Lower lobe of right lung (tissue), 2 donors: ENCODE measurements at regions not wholly inside any gene's neighbourhood (a gene's known extent, or its start where the extent isn't known, plus 50 kb on each side); places are given as distances from the start of the nearest gene placed in this dataset.

ENCODE experiments used
- ATAC-seq, 2 donors: fragments of 200-7000 bp; cut with Tn5 transposase; one replicate each; pipeline ENCODE4 v1.9.1; 2020 to 2022; ENCODE audit warnings: mild to moderate bottlenecking in 2 of 2, moderate library complexity in 2 of 2
- DNase-seq: peaks from one replicate; pipeline ENCODE4 v3.0.0-alpha.2; 2020
- H3K27ac ChIP-seq: fragments of 200-600 bp; one replicate; pipeline ENCODE4 v1.8.0; 2022
- H3K27me3 ChIP-seq: fragments of 200-600 bp; one replicate; pipeline ENCODE4 v1.8.0; 2022; ENCODE audit warnings: low read depth
- H3K36me3 ChIP-seq: fragments of 200-600 bp; one replicate; pipeline ENCODE4 v1.8.0; 2022; ENCODE audit warnings: mild to moderate bottlenecking
- H3K4me1 ChIP-seq: fragments of 200-600 bp; one replicate; pipeline ENCODE4 v1.8.0; 2022
- H3K4me3 ChIP-seq: fragments of 200-600 bp; one replicate; pipeline ENCODE4 v1.8.0; 2022; ENCODE audit warnings: mild to moderate bottlenecking
- H3K9me3 ChIP-seq: fragments of 200-600 bp; one replicate; pipeline ENCODE4 v1.8.0; 2022
- CTCF ChIP-seq: fragments of 200-600 bp; IDR thresholded peaks from one replicate; pipeline ENCODE4 v1.8.0; 2022; ENCODE audit warnings: antibody characterized with exemption, mild to moderate bottlenecking
- intact Hi-C: fragments of 100-400 bp; cut with DNase I; formaldehyde crosslinking; loops from one replicate; pipeline ENCODE4 v1.11.0; 2022
- donor health status: DM: no; HTN: yes; CAD: no; lungs with severe emphysema.

GRCh38 chr12:115355301-115355700 lies 671.3 kb upstream of the TBX3 start:
- no peak overlapping the region for H3K4me3 ChIP-seq
- no peaks in the 10 kb centered on the region for H3K36me3 ChIP-seq
- ATAC-seq (no peak), DNase-seq (no peak)
- no peaks in the 10 kb centered on the region for H3K9me3 ChIP-seq
- H3K27me3 ChIP-seq: no peaks in the 10 kb centered on the region
- no peak for TF ChIP-seq CTCF
- no peak overlapping the region for H3K27ac ChIP-seq
- H3K4me1 ChIP-seq: no peaks in the 10 kb centered on the region
- intact Hi-C loops: no loop called here

- ATAC-seq (peak; percentile 66 to 73), DNase-seq (no peak)
- Histone ChIP-seq H3K36me3 (no peaks in the 10 kb centered on the region), H3K27me3 (no peaks in the 10 kb centered on the region), H3K4me3 (peak overlapping the region; percentile 25), H3K9me3 (no peaks in the 10 kb centered on the region), H3K27ac (peak overlapping the region; percentile 62), H3K4me1 (no peaks in the 10 kb centered on the region)
- intact Hi-C loops: no loop called here
- no peak for TF ChIP-seq CTCF
Observed at GRCh38 chr12:115354007-115354890, 670.3 kb upstream of the TBX3 start.

GRCh38 chr12:115353467-115353866 lies 669.5 kb upstream of the TBX3 start:
- no peaks in the 10 kb centered on the region for H3K4me1 ChIP-seq
- no peaks in the 10 kb centered on the region for H3K27me3 ChIP-seq
- no peaks in the 10 kb centered on the region for H3K9me3 ChIP-seq
- DNase-seq: no peak
- H3K27ac ChIP-seq: no peak overlapping the region
- no peak for ATAC-seq
- H3K4me3 ChIP-seq: no peak overlapping the region
- H3K36me3 ChIP-seq: no peaks in the 10 kb centered on the region
- TF ChIP-seq CTCF: no peak
- intact Hi-C loops: no loop called here

GRCh38 chr12:115351514-115352077 lies 667.6 kb upstream of the TBX3 start:
- DNase-seq: no peak
- H3K4me3 ChIP-seq: no peak overlapping the region
- no peaks in the 10 kb centered on the region for H3K27me3 ChIP-seq
- H3K36me3 ChIP-seq: no peaks in the 10 kb centered on the region
- no peaks in the 10 kb centered on the region for H3K4me1 ChIP-seq
- H3K27ac ChIP-seq: no peak overlapping the region
- H3K9me3 ChIP-seq: no peaks in the 10 kb centered on the region
- ATAC-seq: no peak
- intact Hi-C loops: no loop called here
- TF ChIP-seq CTCF: no peak

- H3K4me1 ChIP-seq: no peaks in the 10 kb centered on the region
- no peak overlapping the region for H3K27ac ChIP-seq
- H3K27me3 ChIP-seq: no peaks in the 10 kb centered on the region
- H3K9me3 ChIP-seq: no peaks in the 10 kb centered on the region
- ATAC-seq (no peak), DNase-seq (no peak)
- intact Hi-C loops: no loop called here
- no peak for TF ChIP-seq CTCF
- H3K4me3 ChIP-seq: no peak overlapping the region
- H3K36me3 ChIP-seq: no peaks in the 10 kb centered on the region
Observed at GRCh38 chr12:115349711-115350110, 665.7 kb upstream of the TBX3 start.
